Testis (tissue), 2 donors: ENCODE measurements at regions not wholly inside any gene's neighbourhood (a gene's known extent, or its start where the extent isn't known, plus 50 kb on each side); places are given as distances from the start of the nearest gene placed in this dataset.

Experiments
- DNase-seq: peaks from one replicate; pipeline ENCODE4 v3.0.0-alpha.2; 2019
- H3K27ac ChIP-seq, 2 donors: fragments of 200-600 bp; sonication (generic); one replicate each; pipeline ENCODE4 v1.5.1; 2019
- H3K27me3 ChIP-seq: fragments of 200-600 bp; sonication (generic); one replicate; pipeline ENCODE4 v1.5.1; 2019
- H3K36me3 ChIP-seq: fragments of 200-600 bp; sonication (generic); one replicate; pipeline ENCODE4 v1.5.1; 2017; ENCODE audit warnings: low read depth; ENCODE audit errors: missing control alignments
- H3K4me1 ChIP-seq: fragments of 200-600 bp; sonication (generic); one replicate; pipeline ENCODE4 v1.5.1; 2019
- H3K4me3 ChIP-seq, 2 donors: fragments of 200-600 bp; sonication (generic); one replicate each; pipeline ENCODE4 v1.5.1; 2017 to 2019
- H3K9me3 ChIP-seq: fragments of 200-600 bp; sonication (generic); one replicate; pipeline ENCODE4 v1.5.1; 2017
- POLR2A ChIP-seq: fragments of 450-650 bp; IDR thresholded peaks from one replicate; pipeline ENCODE4 v1.6.1; 2017; ENCODE audit warnings: antibody characterized with exemption, mild to moderate bottlenecking, moderate library complexity
- WGBS, 2 donors: methylation state at CpG; one replicate each; pipeline ENCODE4 v1.1.5; 2018; 5-methylcytosine and 5-hydroxymethylcytosine counted together
- intact Hi-C: fragments of 100-400 bp; cut with DNase I; formaldehyde crosslinking; loops from one replicate; pipeline ENCODE4 v1.15.1; 2023; ENCODE audit warnings: low total_unique reads
- TF ChIP-seq, protein P1 (sequence below), 3 experiments: fragments of 450-650 bp in 2 of 3; fragments of 200-600 bp in 1 of 3; sonication (generic) in 1 of 3; IDR thresholded peaks; one replicate each; pipeline ENCODE4 v1.5.1; 2016 to 2019; ENCODE audit warnings: antibody characterized with exemption in 3 of 3, mild to moderate bottlenecking in 2 of 3, moderate library complexity in 1 of 3

DNA sequence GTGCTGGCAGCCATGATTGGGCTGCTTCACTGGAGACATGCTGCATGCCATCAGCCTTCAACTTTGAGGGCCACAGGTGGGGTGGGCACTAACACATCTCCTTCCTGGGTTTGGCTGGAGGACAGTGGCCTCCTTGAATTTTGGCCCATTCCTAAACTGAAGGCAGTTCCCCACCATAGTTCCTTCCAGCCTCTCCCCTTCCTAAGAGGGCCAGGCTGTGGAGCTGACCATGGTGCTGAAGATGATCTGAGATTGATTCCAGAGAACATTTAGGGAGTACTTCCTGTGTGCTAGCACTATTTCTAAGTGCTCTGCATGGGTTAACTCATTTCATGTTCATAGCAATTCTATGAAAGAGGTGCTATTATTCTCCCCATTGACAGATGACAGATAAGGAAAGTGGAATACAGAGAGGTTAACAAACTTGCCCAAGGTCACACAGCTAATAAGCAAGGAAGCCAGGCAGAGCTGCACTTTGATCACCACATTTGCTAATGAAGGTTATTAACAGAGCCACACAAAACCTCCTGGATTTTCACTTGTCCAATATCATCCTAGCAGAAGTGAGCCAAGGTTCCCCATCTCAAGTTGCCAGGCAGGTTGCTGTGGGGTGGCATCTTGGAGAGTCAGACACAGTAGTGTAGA is 175.3 kb downstream of the ZIC5 start:
- no peak for TF ChIP-seq POLR2A
- TF ChIP-seq, protein P1, sequence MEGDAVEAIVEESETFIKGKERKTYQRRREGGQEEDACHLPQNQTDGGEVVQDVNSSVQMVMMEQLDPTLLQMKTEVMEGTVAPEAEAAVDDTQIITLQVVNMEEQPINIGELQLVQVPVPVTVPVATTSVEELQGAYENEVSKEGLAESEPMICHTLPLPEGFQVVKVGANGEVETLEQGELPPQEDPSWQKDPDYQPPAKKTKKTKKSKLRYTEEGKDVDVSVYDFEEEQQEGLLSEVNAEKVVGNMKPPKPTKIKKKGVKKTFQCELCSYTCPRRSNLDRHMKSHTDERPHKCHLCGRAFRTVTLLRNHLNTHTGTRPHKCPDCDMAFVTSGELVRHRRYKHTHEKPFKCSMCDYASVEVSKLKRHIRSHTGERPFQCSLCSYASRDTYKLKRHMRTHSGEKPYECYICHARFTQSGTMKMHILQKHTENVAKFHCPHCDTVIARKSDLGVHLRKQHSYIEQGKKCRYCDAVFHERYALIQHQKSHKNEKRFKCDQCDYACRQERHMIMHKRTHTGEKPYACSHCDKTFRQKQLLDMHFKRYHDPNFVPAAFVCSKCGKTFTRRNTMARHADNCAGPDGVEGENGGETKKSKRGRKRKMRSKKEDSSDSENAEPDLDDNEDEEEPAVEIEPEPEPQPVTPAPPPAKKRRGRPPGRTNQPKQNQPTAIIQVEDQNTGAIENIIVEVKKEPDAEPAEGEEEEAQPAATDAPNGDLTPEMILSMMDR (IDR thresholded peaks at IDR 0.05), result no peak
- H3K27ac ChIP-seq, result no peak overlapping the region
- no peak overlapping the region for H3K4me3 ChIP-seq
- H3K9me3 ChIP-seq, result no peaks in the 10 kb centered on the region
- peak; percentile 23 for DNase-seq
- H3K4me1 ChIP-seq, result no peaks in the 10 kb centered on the region
- no peaks in the 10 kb centered on the region for H3K27me3 ChIP-seq
- no peaks in the 10 kb centered on the region for H3K36me3 ChIP-seq
- intact Hi-C loops, result no loop called here

DNA sequence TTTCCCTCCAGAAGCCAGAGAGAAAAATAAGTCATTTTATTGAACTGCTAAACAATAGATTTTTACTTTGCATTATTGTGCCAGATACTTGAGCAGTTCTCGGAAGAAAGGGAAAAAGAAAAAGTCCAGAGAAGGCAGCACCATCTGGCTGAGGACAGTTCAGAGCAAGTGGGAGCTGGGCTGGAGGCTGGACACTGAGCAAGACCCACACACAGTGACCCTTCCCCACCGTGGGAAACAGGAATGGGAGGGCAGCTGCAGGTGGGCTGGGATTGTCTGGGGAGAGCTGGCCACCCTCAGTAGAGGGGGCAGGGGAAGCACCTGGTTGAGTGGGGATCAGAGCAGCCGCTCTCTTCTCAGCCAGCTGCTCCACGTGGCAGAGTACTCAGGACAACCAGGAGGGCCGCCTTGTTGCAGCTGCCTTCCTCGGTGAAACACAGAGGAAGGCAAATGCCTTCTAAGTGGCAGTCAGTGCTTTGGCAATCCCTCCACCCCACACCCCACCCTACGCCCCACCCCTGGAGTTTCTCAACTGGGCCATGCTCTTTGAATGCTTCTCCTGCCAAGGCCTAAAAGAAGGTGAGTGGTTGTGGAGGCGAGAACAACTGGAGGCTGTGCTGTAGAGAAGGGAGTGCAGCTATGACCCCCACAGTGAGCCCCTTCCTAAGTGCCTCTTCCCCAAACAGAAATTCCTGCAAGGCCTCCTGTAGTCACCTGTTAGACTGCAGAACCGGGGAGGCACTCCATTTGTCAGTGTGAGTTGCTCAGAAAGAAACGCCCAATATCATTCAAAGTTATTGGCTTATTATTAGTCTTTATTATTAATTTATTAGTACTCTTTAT is 179.3 kb downstream of the ZIC5 start:
- H3K4me1 ChIP-seq, result no peaks in the 10 kb centered on the region
- WGBS, 2 donors, result 84 to 89% methylated on average over 8 to 10 of the region's 10 CpGs
- no peak for DNase-seq
- no peak for TF ChIP-seq POLR2A
- TF ChIP-seq, protein P1 (IDR thresholded peaks at IDR 0.05), result no peak
- no peaks in the 10 kb centered on the region for H3K36me3 ChIP-seq
- no peaks in the 10 kb centered on the region for H3K9me3 ChIP-seq
- H3K27me3 ChIP-seq, result no peaks in the 10 kb centered on the region
- no peak overlapping the region for H3K27ac ChIP-seq
- intact Hi-C loops, result no loop called here
- no peak overlapping the region for H3K4me3 ChIP-seq

DNA sequence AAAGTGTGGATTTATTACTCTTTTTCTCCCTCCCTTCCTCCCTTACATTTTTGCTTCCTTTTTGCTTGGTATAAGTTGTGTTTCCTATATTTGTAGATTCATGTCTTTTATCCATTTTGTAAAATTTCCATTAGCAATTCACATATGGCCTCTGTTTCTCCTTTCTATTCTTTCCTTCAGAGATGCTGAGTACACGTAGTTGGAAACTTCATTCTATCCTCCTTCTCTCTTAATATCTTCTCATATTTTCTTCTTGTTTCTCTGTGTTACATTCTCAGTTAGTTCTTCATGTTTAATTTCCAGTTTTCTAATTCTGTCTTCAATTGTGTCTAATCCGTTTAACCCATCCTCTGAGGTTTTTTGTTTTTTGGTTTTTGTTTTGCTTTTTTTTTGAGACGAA is 188.9 kb downstream of the ZIC5 start:
- TF ChIP-seq, protein P1 (IDR thresholded peaks at IDR 0.05), result no peak
- TF ChIP-seq POLR2A, result no peak
- no peaks in the 10 kb centered on the region for H3K36me3 ChIP-seq
- H3K27me3 ChIP-seq, result no peaks in the 10 kb centered on the region
- no peak for DNase-seq
- H3K4me1 ChIP-seq, result no peaks in the 10 kb centered on the region
- 88 to 91% methylated on average over 3 of the region's 3 CpGs for WGBS, 2 donors
- intact Hi-C loops, result no loop called here
- H3K27ac ChIP-seq, result no peak overlapping the region
- H3K9me3 ChIP-seq, result no peaks in the 10 kb centered on the region
- no peak overlapping the region for H3K4me3 ChIP-seq

DNA sequence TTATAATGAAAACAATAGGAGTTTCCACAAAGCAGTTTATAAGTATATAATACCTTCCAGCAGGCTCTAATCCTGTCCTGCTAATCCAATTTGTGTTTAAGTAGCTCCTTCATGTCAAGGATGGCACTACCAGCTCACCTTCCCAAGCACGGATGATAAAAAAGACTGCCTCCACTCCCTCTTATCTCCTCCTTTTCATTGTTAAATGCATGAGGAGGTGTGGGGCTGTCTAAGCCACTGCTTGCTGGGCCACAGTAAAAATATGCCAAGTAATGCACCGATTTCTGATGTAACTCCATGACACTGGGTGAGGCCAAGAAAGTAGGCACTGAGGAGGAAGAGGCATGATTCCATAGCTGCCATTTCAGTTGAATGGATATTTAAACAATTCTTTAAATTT is 193.1 kb downstream of the ZIC5 start:
- 74 to 95% methylated on average over 2 of the region's 2 CpGs for WGBS, 2 donors
- no peak overlapping the region for H3K4me3 ChIP-seq
- intact Hi-C loops, result no loop called here
- DNase-seq, result no peak
- H3K27me3 ChIP-seq, result no peaks in the 10 kb centered on the region
- H3K4me1 ChIP-seq, result no peaks in the 10 kb centered on the region
- no peaks in the 10 kb centered on the region for H3K9me3 ChIP-seq
- H3K36me3 ChIP-seq, result no peaks in the 10 kb centered on the region
- no peak for TF ChIP-seq POLR2A
- TF ChIP-seq, protein P1 (IDR thresholded peaks at IDR 0.05), result no peak
- H3K27ac ChIP-seq, result no peak overlapping the region

DNA sequence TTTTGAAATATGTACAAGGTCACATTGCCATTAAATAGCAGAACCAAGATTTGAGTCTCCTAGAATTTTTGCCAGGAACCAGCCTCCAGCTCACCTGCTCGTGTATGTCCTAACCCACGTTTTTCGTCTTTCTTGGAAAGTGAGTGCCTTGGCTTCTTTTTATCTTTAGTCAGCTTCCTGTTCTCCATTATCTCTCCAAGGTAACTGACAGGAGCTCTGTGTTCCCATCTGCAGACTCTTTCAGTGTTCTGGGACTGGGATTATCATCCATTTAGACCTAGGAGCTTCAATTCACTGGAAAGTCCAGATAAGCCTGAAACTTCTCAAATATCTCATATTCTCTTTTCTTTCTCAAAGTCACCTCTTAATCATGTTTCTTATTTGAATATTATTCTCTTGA is 193.7 kb downstream of the ZIC5 start:
- no peak for DNase-seq
- TF ChIP-seq, protein P1 (IDR thresholded peaks at IDR 0.05), result no peak
- TF ChIP-seq POLR2A, result no peak
- H3K27ac ChIP-seq, result no peak overlapping the region
- H3K9me3 ChIP-seq, result no peaks in the 10 kb centered on the region
- no peak overlapping the region for H3K4me3 ChIP-seq
- H3K27me3 ChIP-seq, result no peaks in the 10 kb centered on the region
- WGBS, 2 donors, result 46 to 56% methylated on average over 3 of the region's 3 CpGs
- no peaks in the 10 kb centered on the region for H3K36me3 ChIP-seq
- no peaks in the 10 kb centered on the region for H3K4me1 ChIP-seq
- intact Hi-C loops, result no loop called here
